H9 (cell line): ENCODE measurements at regions not wholly inside any gene's neighbourhood (a gene's known extent, or its start where the extent isn't known, plus 50 kb on each side); places are given as distances from the start of the nearest gene placed in this dataset.

Experiments used
- DNase-seq: peaks from one replicate; pipeline ENCODE4 v3.0.0-alpha.2; 2017
- H2AFZ ChIP-seq: one replicate; pipeline ENCODE4 v1.6.1; 2013; ENCODE audit warnings: mild to moderate bottlenecking, low read length, control low read depth, moderate library complexity
- H2AK5ac ChIP-seq: 2 replicates; pipeline ENCODE4 v1.6.1; 2013; ENCODE audit warnings: low read length, control low read depth, mixed read lengths; ENCODE audit not compliant: insufficient read length
- H2BK120ac ChIP-seq: one replicate; pipeline ENCODE4 v1.6.1; 2013; ENCODE audit warnings: low read depth, mild to moderate bottlenecking, low read length, control low read depth, inconsistent platforms; ENCODE audit not compliant: poor library complexity, severe bottlenecking
- H2BK12ac ChIP-seq: 2 replicates; pipeline ENCODE4 v1.6.1; 2013; ENCODE audit warnings: low read length, control low read depth, mixed read lengths, low read depth; ENCODE audit not compliant: insufficient read length
- H2BK15ac ChIP-seq: 2 replicates; pipeline ENCODE4 v1.6.1; 2013; ENCODE audit warnings: low read depth, low read length, control low read depth
- H2BK20ac ChIP-seq: one replicate; pipeline ENCODE4 v1.6.1; 2013; ENCODE audit warnings: low read depth, mild to moderate bottlenecking, low read length, control low read depth, inconsistent platforms; ENCODE audit not compliant: poor library complexity, severe bottlenecking
- H2BK5ac ChIP-seq: 2 replicates; pipeline ENCODE4 v1.6.1; 2013; ENCODE audit warnings: low read length, control low read depth, mixed read lengths; ENCODE audit not compliant: insufficient read length
- H3K14ac ChIP-seq: 2 replicates; pipeline ENCODE4 v1.6.1; 2013; ENCODE audit warnings: low read length, control low read depth; ENCODE audit not compliant: insufficient read depth
- H3K18ac ChIP-seq: 2 replicates; pipeline ENCODE4 v1.6.1; 2013; ENCODE audit warnings: low read depth, mild to moderate bottlenecking, mixed read lengths, low read length, control low read depth; ENCODE audit not compliant: insufficient read length
- H3K23ac ChIP-seq: 2 replicates; pipeline ENCODE4 v1.6.1; 2013; ENCODE audit warnings: low read length, control low read depth, mixed read lengths, low read depth; ENCODE audit not compliant: insufficient read length
- H3K23me2 ChIP-seq: 2 replicates; pipeline ENCODE4 v1.6.1; 2013; ENCODE audit warnings: low read depth, mild to moderate bottlenecking, mixed read lengths, low read length, control low read depth; ENCODE audit not compliant: insufficient read length, poor library complexity, severe bottlenecking
- H3K27ac ChIP-seq: 2 replicates; pipeline ENCODE4 v1.5.1; 2013; ENCODE audit warnings: low read length, control low read depth, mixed read lengths, low read depth; ENCODE audit not compliant: insufficient read length
- H3K27me3 ChIP-seq: 2 replicates; pipeline ENCODE4 v1.6.1; 2013; ENCODE audit warnings: low read length, control low read depth, inconsistent platforms; ENCODE audit not compliant: insufficient read depth
- H3K4ac ChIP-seq: 2 replicates; pipeline ENCODE4 v1.6.1; 2013; ENCODE audit warnings: low read depth, mild to moderate bottlenecking, control low read depth, inconsistent platforms, low read length, moderate library complexity
- H3K4me1 ChIP-seq: 2 replicates; pipeline ENCODE4 v1.6.1; 2013; ENCODE audit warnings: low read length, control low read depth, inconsistent platforms; ENCODE audit not compliant: insufficient read depth
- H3K4me2 ChIP-seq: 2 replicates; pipeline ENCODE4 v1.6.1; 2013; ENCODE audit warnings: low read length, control low read depth, mixed read lengths; ENCODE audit not compliant: insufficient read length, insufficient read depth
- H3K56ac ChIP-seq: 2 replicates; pipeline ENCODE4 v1.6.1; 2013; ENCODE audit warnings: low read depth, mild to moderate bottlenecking, mixed read lengths, low read length, control low read depth; ENCODE audit not compliant: insufficient read length
- H3K79me1 ChIP-seq: 2 replicates; pipeline ENCODE4 v1.6.1; 2013; ENCODE audit warnings: low read depth, mild to moderate bottlenecking, moderate library complexity, low read length, control low read depth, inconsistent platforms; ENCODE audit not compliant: insufficient read depth, poor library complexity, severe bottlenecking
- H3K79me2 ChIP-seq: 2 replicates; pipeline ENCODE4 v1.6.1; 2013; ENCODE audit warnings: low read length, control low read depth, inconsistent platforms; ENCODE audit not compliant: insufficient read depth
- H3K9ac ChIP-seq: 2 replicates; pipeline ENCODE4 v1.6.1; 2013; ENCODE audit warnings: low read length, control low read depth, mixed read lengths; ENCODE audit not compliant: insufficient read length; ENCODE audit errors: extremely low read depth
- H3K9me3 ChIP-seq: one replicate; pipeline ENCODE4 v1.6.1; 2013; ENCODE audit warnings: low read depth, low read length, inconsistent platforms; ENCODE audit not compliant: control insufficient read depth
- H3T11ph ChIP-seq: one replicate; pipeline ENCODE4 v1.6.1; 2013; ENCODE audit warnings: mild to moderate bottlenecking, low read length, control low read depth, inconsistent platforms
- H4K20me1 ChIP-seq: one replicate; pipeline ENCODE4 v1.6.1; 2013; ENCODE audit not compliant: control insufficient read depth, insufficient read length, insufficient read depth
- H4K5ac ChIP-seq: 2 replicates; pipeline ENCODE4 v1.6.1; 2013; ENCODE audit warnings: low read depth, mild to moderate bottlenecking, mixed read lengths, low read length, control low read depth; ENCODE audit not compliant: insufficient read length
- H4K8ac ChIP-seq: replicated peaks from 2 replicates; pipeline ENCODE4 v1.6.1; 2013; ENCODE audit warnings: low read length, control low read depth, mixed read lengths, low read depth; ENCODE audit not compliant: insufficient read length
- H4K91ac ChIP-seq: 2 replicates; pipeline ENCODE4 v1.6.1; 2013; ENCODE audit warnings: low read depth, mild to moderate bottlenecking, moderate library complexity, mixed read lengths, low read length, control low read depth; ENCODE audit not compliant: insufficient read length
- H3K27ac Mint-ChIP-seq, 3 experiments: 2 replicates in 2 of 3; 3 replicates in 1 of 3; pipeline ENCODE4 v1.8.0; 2020 to 2021; ENCODE audit warnings: mixed read lengths in 3 of 3, mild to moderate bottlenecking in 1 of 3, moderate library complexity in 1 of 3
- H3K27me3 Mint-ChIP-seq: 2 replicates; pipeline ENCODE4 v1.8.0; 2021; ENCODE audit warnings: low read depth, mild to moderate bottlenecking, moderate library complexity, mixed read lengths
- H3K36me3 Mint-ChIP-seq, 3 experiments: 2 replicates in 2 of 3; 3 replicates in 1 of 3; pipeline ENCODE4 v1.8.0; 2020 to 2021; ENCODE audit warnings: low read depth in 3 of 3, mixed read lengths in 3 of 3; ENCODE audit not compliant: insufficient read depth in 1 of 3
- H3K4me1 Mint-ChIP-seq, 2 experiments: 2 replicates each; pipeline ENCODE4 v1.8.0; 2020; ENCODE audit warnings: mixed read lengths in 2 of 2
- H3K4me3 Mint-ChIP-seq, 2 experiments: 2 replicates in 1 of 2; 3 replicates in 1 of 2; pipeline ENCODE4 v1.8.0; 2020 to 2021; ENCODE audit warnings: mild to moderate bottlenecking in 2 of 2, mixed read lengths in 2 of 2, moderate library complexity in 1 of 2
- H3K9me3 Mint-ChIP-seq, 2 experiments: 2 replicates in 1 of 2; 3 replicates in 1 of 2; pipeline ENCODE4 v1.8.0; 2020; ENCODE audit warnings: mild to moderate bottlenecking in 2 of 2, mixed read lengths in 2 of 2, moderate library complexity in 1 of 2
- TF ChIP-seq, protein P1 (sequence below): fragments of 200-600 bp; sonication (generic); conservative IDR thresholded peaks from 3 replicates; pipeline ENCODE4 v1.8.0; 2021; ENCODE audit warnings: antibody characterized with exemption, mild to moderate bottlenecking

DNA sequence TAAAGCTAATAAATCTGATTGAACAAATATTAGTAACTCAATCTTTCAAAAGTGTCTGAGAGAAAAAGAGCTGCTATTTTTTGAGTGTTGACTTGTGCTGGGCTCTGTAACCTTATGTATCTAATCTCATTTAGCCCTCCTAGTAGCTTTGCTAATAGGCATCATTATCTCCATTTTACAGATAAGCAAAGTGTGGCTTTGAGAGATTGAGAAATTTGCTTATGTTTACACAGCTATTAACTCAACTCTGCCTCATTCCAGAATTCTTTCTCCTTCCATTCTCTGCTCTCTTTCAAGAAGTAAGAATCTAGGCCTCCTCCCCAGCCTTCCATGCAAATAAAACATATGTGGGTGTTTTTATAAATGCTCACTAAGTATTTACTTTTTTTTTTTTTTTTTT is 137.8 kb downstream of the GATA3 start:
- no peak overlapping the region for H3K27ac Mint-ChIP-seq

More for the DNA sequence above, 137.8 kb downstream of the GATA3 start:
- Histone ChIP-seq H3K56ac (no peak overlapping the region), H3K27ac (no peak overlapping the region), H2BK5ac (no peak overlapping the region), H3K27me3 (no peaks in the 10 kb centered on the region; the same call in 1 of the 2 replicates), H4K5ac (no peak overlapping the region), H2BK15ac (no peak overlapping the region), H3K79me1 (no peaks in the 10 kb centered on the region), H2AK5ac (no peak overlapping the region), H2AFZ (no peak overlapping the region), H4K91ac (no peak overlapping the region), H3K18ac (no peak overlapping the region), H2BK12ac (no peak overlapping the region), H3K14ac (no peak overlapping the region), H3K23me2 (no peaks in the 10 kb centered on the region), H3T11ph (no peak overlapping the region), H3K4me1 (no peaks in the 10 kb centered on the region), H3K79me2 (no peaks in the 10 kb centered on the region), H2BK20ac (no peak overlapping the region), H3K4ac (no peak overlapping the region), H3K9ac (no peak overlapping the region), H4K8ac (no peak overlapping the region), H3K23ac (no peak overlapping the region), H2BK120ac (no peak overlapping the region), H3K9me3 (no peaks in the 10 kb centered on the region), H4K20me1 (no peaks in the 10 kb centered on the region), H3K4me2 (no peak overlapping the region)
- TF ChIP-seq, protein P1, sequence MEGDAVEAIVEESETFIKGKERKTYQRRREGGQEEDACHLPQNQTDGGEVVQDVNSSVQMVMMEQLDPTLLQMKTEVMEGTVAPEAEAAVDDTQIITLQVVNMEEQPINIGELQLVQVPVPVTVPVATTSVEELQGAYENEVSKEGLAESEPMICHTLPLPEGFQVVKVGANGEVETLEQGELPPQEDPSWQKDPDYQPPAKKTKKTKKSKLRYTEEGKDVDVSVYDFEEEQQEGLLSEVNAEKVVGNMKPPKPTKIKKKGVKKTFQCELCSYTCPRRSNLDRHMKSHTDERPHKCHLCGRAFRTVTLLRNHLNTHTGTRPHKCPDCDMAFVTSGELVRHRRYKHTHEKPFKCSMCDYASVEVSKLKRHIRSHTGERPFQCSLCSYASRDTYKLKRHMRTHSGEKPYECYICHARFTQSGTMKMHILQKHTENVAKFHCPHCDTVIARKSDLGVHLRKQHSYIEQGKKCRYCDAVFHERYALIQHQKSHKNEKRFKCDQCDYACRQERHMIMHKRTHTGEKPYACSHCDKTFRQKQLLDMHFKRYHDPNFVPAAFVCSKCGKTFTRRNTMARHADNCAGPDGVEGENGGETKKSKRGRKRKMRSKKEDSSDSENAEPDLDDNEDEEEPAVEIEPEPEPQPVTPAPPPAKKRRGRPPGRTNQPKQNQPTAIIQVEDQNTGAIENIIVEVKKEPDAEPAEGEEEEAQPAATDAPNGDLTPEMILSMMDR, result no peak
- no peak overlapping the region for H3K4me3 Mint-ChIP-seq
- no peak for DNase-seq
- H3K36me3 Mint-ChIP-seq, result no peaks in the 10 kb centered on the region
- no peaks in the 10 kb centered on the region for H3K9me3 Mint-ChIP-seq
- H3K27me3 Mint-ChIP-seq, result peaks cover 11% of the 10 kb centered on the region
- H3K4me1 Mint-ChIP-seq, result peaks cover 12 to 14% of the 10 kb centered on the region in 2 experiments
